OCI-LY1 (cell line): ENCODE measurements at regions not wholly inside any gene's neighbourhood (a gene's known extent, or its start where the extent isn't known, plus 50 kb on each side); places are given as distances from the start of the nearest gene placed in this dataset.

Experiments
- EZH2 ChIP-seq: fragments of 200-600 bp; sonication (generic), shearing (Covaris generic); IDR thresholded peaks from 2 replicates; pipeline ENCODE4 v1.8.0; 2017; ENCODE audit warnings: borderline replicate concordance, mixed run types, mild to moderate bottlenecking, antibody characterized with exemption, low read length, moderate library complexity, mixed read lengths
- TF ChIP-seq, protein P1 (sequence below): fragments of 200-600 bp; sonication (generic), shearing (Covaris generic); IDR thresholded peaks from 2 replicates; pipeline ENCODE4 v1.5.1; 2017; ENCODE audit warnings: mild to moderate bottlenecking, antibody characterized with exemption, low read length, moderate library complexity, mixed read lengths

DNA sequence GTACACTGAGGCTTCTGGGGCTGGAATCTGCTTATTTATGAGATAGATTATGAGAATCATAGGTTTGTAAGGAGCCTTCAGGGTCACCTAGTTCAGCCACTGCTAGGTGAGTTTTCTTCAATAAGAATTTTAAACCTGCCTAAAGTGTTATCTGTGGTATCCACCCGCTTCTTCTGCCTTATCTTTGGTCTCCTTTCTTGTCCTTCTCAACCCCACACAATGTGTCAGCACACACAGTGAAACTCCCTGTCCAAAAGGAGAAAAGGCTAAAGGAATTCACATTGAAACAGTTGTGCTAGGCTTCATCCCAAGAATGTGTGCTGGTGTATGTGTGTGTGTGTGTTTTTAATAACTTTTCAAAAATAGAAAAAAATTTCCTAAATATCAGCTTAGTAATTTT lies 259.3 kb upstream of the BTG1 start:
- TF ChIP-seq, protein P1, sequence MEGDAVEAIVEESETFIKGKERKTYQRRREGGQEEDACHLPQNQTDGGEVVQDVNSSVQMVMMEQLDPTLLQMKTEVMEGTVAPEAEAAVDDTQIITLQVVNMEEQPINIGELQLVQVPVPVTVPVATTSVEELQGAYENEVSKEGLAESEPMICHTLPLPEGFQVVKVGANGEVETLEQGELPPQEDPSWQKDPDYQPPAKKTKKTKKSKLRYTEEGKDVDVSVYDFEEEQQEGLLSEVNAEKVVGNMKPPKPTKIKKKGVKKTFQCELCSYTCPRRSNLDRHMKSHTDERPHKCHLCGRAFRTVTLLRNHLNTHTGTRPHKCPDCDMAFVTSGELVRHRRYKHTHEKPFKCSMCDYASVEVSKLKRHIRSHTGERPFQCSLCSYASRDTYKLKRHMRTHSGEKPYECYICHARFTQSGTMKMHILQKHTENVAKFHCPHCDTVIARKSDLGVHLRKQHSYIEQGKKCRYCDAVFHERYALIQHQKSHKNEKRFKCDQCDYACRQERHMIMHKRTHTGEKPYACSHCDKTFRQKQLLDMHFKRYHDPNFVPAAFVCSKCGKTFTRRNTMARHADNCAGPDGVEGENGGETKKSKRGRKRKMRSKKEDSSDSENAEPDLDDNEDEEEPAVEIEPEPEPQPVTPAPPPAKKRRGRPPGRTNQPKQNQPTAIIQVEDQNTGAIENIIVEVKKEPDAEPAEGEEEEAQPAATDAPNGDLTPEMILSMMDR = no peak
- TF ChIP-seq EZH2 = no peak
